LNCAP (cell line): ENCODE measurements at regions not wholly inside any gene's neighbourhood (a gene's known extent, or its start where the extent isn't known, plus 50 kb on each side); places are given as distances from the start of the nearest gene placed in this dataset.

Experiments used
- CTCF ChIP-seq: fragments of 450-650 bp; IDR thresholded peaks from 2 replicates; pipeline ENCODE4 v1.5.1; 2017; ENCODE audit warnings: mild to moderate bottlenecking

GRCh38 chr16:87135246-87136030 is 181.8 kb downstream of the C16orf95 start:
- no peak for TF ChIP-seq CTCF

DNA sequence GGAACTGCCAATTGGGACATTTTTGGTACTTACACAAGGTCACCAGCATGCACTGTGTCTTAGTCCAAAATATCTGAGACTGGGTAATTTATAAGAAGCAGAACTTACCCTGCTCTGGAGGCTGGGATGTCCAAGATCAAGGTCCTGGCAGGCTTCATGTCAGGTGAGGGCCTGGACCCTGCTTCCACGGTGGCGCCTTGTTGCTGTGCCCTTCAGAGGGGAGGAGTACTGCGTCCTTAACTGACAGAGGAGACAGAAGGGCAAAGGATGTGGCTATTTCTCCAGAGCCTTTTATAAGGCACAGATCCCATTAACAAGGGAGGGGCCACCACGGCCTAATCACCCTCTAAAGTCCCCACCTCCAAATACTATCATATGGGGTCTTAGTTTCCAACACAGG is 178.9 kb downstream of the C16orf95 start:
- no peak for TF ChIP-seq CTCF

DNA sequence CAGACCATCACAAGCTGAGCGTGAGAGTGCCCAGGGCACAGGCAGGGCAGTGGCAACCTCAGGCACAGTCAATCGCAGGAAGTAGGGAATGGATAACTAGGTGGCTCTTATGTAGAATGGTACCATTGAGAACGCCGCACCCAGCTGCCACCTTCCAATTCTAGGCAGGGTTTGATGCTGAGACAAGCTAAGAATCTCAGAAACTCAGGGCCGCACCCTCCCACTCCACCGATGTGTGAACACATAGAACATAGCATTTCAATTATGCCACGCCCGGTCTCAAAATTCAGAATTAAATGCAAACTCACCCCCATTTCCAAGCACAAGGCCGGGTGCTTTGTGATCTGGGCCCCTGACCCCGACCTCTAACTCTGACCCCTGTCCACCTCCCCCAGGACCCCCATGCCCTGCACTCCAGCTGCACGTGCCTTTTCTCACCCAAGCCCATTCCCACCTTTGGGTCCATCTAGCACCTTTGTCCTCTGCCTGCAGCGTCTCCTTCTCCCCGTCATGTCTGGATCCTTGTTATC is 178.4 kb downstream of the C16orf95 start:
- no peak for TF ChIP-seq CTCF

- TF ChIP-seq CTCF, result no peak
Observed at GRCh38 chr16:87140211-87141200, 176.7 kb downstream of the C16orf95 start.

DNA sequence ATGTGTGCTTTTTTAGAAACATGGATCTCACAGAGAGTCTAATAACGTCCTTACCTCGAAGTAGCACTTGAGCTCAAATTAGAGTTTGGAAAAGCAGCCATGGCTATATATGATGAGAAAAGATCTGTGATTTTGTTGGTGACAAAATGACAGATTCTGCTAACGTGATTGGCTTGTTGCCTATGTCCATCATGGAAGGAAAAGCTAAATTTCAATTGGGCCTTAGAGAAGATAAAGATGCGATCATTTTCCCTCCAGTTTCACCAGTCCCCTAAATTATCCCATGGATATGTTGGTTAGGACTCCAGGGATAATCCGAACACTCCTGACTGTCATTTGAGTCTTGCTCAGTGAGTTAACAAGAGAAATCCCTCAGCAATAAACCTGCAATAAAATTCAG is 175.8 kb downstream of the C16orf95 start:
- no peak for TF ChIP-seq CTCF

DNA sequence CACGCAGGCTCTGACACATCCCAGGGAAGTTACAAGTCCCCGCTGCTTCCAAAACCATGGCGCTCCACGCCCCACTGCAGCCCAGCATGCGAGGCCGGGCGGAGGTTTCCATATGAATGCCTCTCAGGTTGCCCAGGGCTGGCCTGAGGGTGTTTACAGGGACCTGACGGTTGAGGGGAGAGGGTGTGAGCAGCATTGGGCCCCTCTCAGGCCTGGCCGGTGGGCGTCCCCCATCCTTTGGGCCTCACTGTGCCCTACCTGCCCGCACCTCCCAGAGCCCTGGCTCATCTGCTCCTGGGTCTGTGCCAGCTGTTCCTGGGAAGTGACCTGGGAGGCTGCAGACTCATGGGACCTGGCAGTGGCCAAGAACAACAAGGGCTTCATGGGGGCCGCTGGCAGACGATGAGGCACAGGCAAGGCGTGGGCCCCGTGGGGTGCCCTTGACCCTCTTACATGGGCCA is 173.5 kb downstream of the C16orf95 start:
- TF ChIP-seq CTCF, result no peak

DNA sequence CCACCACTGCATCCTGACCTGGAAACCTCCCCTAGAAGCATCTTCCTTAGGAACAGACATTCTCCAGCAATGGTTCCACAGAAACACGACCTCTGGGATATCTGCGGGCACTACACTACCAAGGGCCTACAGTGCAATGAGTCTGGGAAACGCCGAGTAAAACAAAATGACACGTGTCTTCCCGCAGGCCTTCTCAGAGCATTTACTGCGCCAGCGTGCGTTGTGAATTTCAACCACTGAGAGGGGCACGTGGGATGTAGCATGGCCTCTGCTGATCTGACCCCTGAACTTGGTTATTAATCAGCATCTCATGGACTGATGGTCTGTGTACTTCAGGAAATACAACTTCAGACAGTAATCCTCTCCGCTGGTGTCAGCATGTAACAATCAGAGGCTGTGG is 173.0 kb downstream of the C16orf95 start:
- TF ChIP-seq CTCF, result no peak
